Globus pallidus (tissue), 1 donor: ENCODE measurements at regions not wholly inside any gene's neighbourhood (a gene's known extent, or its start where the extent isn't known, plus 50 kb on each side); places are given as distances from the start of the nearest gene placed in this dataset.
"Not testable (repeated sequence)": the region's sequence is repeated elsewhere in the genome, so short reads cannot be mapped to it uniquely, and the experiment has no call there.

Experiments
- DNase-seq: peaks from one replicate; pipeline ENCODE4 v3.0.0-alpha.2; 2015; ENCODE audit warnings: low spot score

DNA sequence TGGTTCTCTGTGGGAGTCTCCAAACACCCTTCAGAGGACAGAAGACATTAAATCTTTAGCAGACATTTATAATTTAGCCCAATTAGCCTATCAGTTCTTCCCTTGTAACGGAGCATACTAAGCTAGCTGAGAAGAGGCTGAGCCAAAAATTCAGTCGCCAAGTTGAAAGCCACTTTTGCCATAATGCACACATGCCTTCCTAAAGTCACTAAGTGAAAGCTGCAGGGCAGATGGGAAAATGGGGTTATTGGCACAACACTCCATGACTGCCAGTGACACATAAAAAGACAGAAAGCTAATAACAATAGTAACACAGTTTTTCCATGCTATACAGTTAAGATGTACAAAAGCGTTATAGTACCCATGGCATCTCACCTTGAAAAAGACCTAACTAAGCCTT is 176.2 kb downstream of the DIRAS2 start:
- DNase-seq: no peak

DNA sequence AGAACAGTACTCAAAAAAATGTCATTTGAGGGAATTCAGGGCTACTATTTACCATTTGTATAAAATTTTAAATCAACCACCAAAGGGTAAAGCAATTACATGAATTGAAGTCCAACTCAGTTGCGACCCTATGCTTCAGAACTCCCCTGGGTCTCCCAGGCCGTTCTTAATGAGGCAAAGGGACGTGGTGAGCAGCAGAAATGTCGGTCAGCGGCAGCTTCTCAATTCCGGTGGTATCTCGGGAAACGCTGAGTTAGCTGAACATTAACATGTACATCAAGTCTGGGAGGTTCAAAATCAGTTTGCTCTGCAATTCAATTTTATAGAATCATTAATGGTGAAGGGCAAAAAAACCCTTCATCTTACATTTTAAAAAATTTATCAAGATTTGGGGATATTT is 173.2 kb downstream of the DIRAS2 start:
- DNase-seq: no peak

DNA sequence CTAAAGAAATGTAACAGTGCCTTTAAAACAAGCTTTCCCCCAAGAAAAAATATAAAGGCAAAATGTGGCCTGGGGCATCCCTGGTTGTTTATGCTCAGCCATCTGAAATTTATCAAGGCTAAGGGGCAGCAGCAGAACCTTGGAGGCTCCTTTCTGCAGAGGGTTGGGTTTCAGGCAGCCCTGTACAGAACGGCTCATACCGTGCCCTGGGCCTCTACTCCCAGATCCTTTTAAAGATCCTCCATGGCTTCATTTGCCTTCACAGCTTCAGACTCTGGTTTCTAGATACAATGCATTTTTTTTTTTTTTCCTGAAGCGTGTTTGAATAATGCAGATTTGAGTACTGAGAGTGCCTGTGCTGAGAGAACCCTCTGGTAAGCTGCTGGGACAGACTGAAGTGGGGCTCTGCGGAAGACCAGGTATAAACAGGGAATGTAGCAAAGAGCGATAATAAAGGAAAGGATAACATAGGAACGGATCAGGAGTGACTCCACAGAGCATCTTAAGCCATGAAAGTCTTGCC is 172.7 kb downstream of the DIRAS2 start:
- DNase-seq: no peak

DNA sequence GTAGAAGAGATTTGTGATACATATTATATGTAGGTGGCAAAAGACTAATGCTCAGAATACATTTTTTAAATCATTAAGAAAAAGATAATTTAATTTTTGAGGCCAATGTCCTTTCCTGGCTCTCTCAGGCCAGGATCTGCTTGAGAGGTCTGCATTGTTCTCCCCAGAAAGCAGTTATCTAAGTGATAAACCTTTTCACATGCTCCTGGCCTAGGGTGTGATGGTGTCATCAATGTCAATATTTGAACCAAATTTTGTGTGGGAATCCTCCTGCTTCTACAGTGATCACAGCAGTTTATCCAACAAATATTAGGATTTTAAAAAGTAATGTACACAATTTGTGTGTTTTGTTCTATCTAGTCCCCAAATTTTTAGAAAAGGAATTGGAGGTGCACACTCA is 166.6 kb downstream of the DIRAS2 start:
- DNase-seq: no peak

DNA sequence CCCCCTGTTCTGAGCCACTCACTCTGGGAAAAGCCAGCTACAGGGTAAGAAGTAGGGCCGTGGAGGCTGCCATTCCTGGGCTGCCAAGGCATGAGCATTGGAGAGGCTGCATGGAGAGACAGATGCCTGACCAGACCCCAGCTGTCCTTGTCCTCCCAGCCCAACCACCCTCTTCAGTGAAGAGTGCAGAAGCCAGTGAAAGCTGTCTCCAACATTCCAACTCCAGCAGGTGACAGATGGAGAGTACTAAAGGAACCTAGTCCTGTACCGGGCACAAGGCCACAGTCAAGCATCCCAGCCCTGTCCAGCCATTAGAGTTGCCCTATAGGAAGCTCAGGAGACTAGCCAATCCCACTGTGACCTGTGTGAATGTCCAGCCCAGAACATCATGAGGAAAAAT is 165.1 kb downstream of the DIRAS2 start:
- DNase-seq: no peak

DNA sequence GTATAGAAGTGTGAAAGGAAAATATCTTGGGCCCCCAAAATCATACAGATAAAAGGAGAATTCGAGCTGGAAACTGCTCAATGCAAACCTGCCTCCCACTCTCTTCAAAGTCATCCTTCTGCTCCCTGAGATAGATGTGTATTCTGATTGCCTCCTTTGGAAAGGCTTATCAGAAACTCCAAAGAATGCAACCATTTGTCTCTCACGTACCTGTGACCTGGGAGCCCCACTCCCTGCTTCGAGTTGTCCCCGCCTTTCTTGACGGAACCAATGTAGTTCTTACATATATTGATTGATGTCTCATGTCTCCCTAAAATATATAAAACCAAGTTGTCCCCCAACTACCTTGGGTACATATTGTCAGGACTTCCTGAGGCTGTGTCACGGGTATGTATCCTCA is 163.8 kb downstream of the DIRAS2 start:
- DNase-seq: no peak

DNA sequence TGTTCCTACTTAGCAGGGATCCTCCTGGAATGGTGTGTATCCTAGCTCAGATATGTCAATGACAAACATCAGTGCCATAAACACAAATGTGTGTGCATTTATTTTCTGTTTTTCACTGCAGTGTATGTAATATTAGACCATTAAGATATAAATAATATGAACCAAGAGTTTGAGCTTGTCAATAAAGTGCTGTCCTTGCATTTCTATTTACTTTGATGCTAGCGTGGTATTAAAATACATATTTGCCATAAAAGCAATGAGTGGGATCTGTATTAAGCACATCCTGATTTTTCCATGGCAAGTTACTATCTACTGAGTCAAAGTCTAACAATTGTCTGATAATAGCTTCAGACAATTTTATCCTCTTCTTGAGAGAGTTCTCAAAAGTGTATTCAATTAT is 157.6 kb downstream of the DIRAS2 start:
- DNase-seq: no peak

DNA sequence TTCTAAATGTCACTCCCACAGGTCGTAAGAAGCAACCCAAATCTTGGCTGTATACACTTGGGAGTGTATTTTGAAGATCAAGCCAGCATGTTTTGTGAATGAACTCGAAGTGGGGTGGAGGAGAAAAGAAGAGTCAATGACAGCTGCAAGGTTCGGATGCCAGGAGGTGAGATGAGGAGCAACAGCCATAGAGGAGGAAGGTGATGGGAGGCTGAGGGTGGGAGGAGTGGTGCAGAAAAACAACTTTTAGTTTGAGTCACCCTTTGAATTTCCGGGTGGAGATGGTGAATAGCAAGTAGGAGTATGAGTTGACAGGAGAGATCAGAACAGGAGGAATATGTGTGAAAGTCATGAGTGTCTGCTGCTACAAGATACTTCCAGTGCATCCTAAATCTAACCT is 153.6 kb downstream of the DIRAS2 start:
- DNase-seq: no peak

DNA sequence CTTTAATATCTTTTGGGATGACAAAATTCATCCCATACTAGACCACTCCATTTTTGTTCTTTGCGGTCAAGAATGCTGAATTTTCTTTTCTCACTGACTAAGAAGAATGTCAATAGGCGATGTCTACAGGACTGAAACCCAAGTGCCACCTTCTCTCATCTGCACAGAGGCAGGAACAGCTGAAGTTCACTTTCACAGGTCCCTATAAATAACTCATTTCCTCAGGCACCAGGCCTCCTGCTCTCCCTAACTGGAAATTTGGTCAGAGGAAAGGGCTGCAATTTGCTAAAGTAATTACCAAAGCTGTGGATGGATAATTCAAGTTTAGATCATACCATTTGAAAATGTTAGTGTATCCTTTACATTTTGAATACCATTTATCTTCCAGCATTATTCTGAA is 142.9 kb downstream of the DIRAS2 start:
- no peak for DNase-seq

DNA sequence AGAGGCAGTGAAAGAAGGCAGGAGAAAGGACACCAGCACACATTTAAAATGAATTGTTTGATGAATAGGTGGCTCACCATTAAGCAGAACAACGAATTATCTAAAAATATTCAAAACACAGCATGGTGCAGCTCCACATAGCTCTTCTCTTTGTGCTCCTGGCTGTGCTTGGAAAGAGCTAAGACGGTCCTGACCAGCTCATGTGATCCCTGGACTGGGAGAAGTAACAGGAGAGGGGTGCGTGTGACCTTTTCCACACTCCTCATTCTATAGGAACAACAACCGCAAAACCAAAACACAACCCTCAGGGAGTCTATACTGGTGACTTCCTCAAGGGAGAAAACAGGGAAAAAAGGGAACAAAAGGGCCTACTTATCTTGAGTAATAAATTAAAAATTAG is 140.5 kb downstream of the DIRAS2 start:
- DNase-seq: no peak

DNA sequence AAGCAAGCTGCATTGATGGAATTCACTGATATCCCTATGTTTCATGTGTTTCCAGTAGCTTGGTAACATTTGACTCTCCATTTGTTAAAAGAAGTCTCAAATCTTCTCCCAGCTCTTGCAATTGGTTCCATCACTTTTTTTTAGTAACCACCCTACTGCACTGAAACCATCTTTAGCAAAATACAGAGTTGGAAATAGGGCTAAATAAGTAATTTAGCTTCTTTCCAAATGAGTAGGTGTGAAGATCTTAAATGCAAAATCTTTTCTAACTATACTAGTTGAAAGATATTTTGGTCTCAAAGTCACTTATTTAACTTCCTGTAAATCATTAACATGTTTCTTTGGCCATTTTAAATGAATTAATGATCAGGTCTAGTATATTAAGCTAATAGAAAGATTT is 138.1 kb downstream of the DIRAS2 start:
- no peak for DNase-seq

DNA sequence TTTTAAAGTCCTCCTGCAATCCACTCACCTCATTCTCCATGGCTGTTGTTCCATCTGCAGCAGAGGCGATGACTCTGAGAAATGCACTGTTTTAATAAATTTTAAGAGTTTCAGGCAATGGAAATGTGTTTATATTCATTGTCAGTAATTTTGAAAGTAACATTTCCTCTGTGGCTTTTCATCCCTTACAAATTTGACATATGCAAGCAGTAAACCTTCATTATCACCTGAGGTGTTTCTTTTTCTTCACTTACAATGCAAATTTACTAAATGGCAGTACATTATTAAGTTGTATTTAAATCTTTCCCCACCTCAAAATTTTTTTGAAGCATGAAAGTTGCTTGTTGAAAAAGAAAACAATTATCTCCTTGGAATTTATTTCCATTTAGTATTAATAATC is 136.9 kb downstream of the DIRAS2 start:
- no peak for DNase-seq

DNA sequence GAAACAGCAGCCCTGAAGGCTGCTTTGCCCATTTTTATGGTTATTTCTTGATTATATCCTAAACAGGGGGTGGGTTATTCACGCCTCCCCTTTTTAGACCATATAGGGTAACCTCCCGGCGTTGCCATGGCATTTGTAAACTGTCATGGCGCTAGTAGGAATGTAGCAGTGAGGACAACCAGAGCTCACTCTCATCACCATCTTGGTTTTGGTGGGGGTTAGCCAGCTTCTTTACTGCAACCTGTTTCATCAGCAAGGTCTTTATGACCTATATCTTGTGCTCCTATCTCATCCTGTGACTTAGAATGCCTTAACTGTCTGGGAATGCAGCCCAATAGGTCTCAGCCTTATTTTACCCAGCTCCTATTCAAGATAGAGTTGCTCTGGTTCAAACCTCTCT is 136.2 kb downstream of the DIRAS2 start:
- DNase-seq: not testable (repeated sequence)

DNA sequence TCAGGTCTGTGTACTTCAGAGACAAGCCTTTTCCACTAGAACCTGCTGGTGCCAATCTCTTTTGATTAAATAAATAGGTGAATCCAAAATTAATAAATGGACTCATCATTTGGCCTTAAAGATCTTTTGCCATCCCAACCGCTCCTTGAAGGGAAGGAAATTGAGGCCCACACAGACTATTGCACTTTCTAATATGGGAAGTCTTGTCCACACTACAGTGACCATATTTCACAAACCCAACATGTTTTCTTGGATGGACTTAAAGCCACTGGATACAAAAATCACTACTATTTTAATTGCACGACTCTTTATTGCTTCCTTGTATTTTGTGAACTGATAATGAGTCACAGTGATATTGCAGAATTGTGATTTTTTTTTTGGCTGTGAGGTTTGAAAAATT is 135.0 kb downstream of the DIRAS2 start:
- DNase-seq: no peak

DNA sequence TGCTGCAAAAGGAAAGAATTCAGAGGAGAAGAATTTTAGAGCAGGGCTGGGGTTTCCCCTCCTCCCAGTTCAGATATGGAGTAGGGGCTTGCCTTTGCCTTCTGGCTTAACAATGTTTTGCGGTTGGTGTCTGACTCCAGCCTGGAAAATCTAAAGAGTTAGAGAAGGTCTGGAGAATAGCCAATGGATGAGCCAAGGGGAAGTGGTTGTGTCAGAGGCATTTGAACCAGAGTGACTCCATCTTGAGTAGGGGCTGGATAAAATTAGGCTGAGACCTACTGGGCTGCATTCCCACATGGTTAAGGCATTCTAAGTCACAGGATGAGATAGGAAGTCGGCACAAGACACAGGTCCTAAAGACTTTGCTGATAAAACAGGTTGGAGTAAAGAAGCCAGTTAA is 133.7 kb downstream of the DIRAS2 start:
- no peak for DNase-seq

DNA sequence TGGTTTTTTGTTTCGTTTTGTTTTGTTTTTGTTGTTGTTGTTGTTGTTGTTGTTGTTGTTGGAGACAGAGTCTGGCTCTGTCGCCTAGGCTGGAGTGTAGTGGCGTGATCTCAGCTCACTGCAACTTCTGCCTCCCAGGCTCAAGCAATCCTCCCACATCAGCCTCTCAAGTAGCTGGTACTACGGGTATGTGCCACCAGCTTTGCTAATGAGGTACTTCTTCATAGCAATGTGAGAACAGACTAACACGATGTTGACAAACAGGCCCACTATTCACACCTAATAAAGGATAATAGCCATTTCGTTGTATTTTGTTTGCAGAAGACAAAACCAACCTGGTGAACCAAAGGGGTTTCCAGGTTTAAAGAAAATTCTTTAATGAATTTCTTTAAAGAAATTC is 130.9 kb downstream of the DIRAS2 start:
- DNase-seq: no peak

DNA sequence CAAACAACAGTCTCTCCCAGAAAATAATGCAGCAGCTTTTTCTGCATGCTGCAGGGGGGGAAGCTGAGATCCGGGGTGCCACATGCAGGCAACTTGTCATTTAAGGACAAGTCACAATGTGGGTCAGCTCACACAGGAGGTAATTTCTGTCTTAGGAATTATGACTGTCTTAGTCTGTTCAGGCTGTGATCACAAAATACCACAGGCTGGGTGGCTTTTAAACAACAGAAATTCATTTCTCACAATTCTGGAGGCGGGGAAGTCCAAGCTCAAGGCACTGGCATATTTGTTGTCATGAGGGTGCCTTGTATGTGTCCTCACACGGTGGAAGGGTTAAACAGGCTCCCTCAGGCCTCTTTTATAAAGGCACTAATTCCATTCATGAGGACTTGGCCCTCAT is 127.7 kb downstream of the DIRAS2 start:
- no peak for DNase-seq

DNA sequence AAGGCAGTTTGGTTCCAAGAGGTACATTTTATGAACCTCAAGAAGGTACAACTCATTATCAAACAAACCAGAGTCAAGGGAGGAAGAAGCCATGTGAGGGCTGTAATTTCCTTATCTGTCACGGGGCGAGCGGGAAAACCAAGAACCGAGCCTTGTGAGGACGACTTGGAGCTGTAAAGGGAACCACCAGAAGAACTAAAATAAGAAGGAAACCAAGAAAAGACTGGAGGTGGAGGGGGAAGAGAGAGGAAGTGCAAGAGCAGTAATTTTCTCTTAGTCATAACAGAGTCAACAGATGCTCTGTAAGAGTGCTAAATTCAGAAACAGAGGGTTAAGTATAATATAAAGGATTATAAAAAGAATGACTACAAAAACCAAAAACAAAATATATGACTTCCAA is 127.1 kb downstream of the DIRAS2 start:
- no peak for DNase-seq

DNA sequence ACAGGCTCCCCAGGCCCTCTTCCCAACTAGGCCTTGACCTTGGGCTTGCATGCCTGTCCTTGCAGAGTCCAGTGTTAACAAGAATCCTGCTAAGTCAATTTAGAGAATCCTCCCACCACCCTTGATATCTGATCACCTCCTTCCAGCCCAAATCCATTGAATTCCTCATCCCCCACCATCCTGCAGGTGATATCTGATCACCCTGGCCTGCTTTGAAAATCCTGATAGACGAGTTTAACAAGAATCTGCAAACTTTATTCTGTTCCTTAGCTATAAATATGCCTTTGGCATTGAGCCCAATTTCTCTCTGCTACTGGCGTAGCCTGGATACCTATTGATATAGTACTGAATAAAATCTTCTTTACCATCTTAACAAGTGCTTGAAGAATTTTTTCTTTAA is 125.5 kb downstream of the DIRAS2 start:
- no peak for DNase-seq

DNA sequence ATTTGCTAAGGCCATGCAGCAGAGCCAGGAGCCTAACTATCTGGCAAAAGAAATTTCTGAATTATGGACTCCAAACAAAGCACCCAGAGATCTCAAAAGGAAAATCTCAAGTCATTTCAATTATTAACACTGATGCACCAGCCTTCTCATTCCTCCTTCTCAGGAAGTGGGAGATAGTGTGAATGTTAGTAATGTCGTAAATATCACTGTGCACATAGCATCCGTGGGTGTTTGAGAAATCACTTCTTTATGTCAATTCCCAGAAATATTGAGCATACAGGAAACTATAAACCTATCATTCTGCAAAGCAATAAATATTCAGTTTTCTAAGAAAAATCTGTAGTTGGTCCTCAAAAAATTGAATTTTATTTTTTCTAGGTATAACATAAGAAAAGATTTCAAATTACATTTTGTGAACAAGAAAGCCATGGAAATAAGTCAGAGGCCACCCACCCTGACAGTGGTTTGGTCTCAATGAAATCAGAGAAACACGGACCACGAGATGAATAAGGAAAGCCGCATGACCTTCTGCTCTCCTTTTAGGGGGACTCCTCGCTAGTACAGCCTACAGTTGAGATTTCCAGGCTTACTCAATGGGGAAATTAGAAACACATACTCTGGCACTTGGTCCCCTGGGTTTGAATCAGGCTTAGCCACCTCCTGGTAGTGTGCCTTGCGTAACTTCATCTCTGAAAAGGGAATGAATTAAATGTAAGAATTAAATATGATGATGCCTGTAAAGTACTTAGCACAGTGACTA is 120.6 kb downstream of the DIRAS2 start:
- DNase-seq: no peak

DNA sequence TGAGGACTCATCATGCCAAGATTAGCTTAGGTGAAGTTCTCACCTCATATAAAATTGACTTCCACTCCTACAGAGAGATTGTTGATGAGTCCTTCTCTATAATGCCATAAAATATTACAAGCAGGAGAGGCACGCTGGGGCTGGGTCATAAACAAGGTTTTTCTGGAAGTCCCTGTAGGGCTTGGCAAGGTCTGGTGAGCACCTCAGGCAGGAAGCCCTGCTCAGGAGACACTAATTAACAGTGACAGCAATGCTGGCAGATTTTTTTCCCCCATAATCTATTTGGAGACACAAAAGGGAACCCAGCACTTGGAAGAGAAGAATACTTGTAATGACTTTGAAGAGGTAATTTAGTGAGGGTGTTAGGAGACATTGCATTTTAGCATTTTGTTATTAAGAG is 118.7 kb downstream of the DIRAS2 start:
- DNase-seq: no peak

DNA sequence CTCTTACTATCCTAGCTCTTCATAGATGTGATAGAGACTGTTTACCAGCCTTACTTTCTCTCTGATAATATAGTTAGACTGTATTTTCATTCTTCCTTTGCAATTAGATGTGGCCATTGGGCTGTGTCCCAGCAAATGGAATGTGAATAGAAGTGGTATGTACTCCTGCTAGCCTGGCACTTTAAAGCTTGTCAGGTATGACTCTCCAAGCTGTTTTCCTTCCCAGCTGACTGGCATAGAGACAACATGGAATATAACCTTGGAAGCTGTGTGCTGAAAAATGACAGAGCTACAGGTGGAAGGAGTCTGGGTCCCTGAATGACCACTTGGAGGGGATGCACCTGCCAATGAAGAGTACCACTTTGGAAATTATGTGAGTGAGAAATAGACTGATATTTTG is 116.2 kb downstream of the DIRAS2 start:
- DNase-seq: no peak

DNA sequence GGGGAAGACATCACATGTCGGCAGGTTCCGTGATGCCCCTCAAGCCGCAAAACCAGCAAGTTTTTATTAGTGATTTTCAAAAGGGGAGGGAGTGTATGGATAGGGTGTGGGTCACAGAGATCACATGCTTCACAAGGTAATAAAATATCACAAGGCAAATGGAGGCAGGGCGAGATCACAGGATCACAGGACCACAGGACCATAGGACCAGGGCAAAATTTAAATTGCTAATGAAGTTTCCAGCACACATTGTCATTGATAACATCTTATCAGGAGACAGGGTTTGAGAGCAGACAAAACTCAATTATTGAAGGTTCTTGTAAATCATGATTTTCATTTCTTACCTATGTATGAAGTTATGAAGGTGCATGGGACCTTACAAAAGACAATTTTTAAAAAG is 106.5 kb downstream of the DIRAS2 start:
- DNase-seq: not testable (repeated sequence)

DNA sequence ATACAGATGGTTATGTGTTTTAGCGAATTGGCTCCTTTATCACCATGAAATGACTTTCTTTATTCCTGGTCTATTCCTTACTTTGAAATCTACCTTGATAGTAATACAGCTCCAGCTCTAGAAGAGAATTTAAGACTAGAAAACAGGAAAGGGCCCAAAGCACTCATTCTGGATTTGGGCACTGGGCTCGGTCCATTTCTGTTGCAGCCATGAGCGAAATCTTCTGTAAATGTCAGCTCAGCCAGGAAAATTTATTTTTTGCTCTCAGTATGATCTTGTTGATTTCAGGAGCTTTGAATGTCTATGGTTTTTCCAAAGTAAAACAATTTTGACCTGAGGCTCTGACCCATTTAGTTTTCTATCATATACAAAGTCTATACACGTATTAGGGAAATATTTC is 104.1 kb downstream of the DIRAS2 start:
- DNase-seq: no peak
